ENCODE measurements at regions not wholly inside any gene's neighbourhood (a gene's known extent, or its start where the extent isn't known, plus 50 kb on each side); places are given as distances from the start of the nearest gene placed in this dataset.

GRCh38 chr9:14438232-14439021, 124.5 kb upstream of the NFIB start:
- Histone ChIP-seq H3K36me3 (ENCODE audit: control insufficient read depth, insufficient read depth, low read length) (no peaks in the 10 kb centered on the region), H3K4me3 (ENCODE audit: low read depth in 2 of 2, low read length in 2 of 2) (no peak overlapping the region), H3K4me1 (ENCODE audit: control insufficient read depth, insufficient read depth, low read length) (no peaks in the 10 kb centered on the region), H3K27ac (ENCODE audit: low read length) (no peak overlapping the region), H3K27me3 (ENCODE audit: control insufficient read depth, insufficient read depth, low read length) (no peaks in the 10 kb centered on the region), H3K9me3 (ENCODE audit: control insufficient read depth, insufficient read depth, low read depth, low read length) (no peaks in the 10 kb centered on the region)
- in situ Hi-C loops (cut with HindIII; ENCODE audit: low pct_unique_long_range_greater_than_20kb, low sequenced_read_pairs) (no loop called here), intact Hi-C loops (cut with micrococcal nuclease; ENCODE audit: unreplicated experiment) (no loop called here)
- POLR2A ChIA-PET, result no interaction called here
- TF ChIP-seq TCF7L2 (IDR thresholded peaks at IDR 0.05; ENCODE audit: low read depth, low read length), result no peak
- TF ChIP-seq SIN3A (IDR thresholded peaks at IDR 0.05; ENCODE audit: borderline replicate concordance, insufficient read depth, low read depth, low read length), result no peak
- no peak for TF ChIP-seq POLR2AphosphoS5 (IDR thresholded peaks at IDR 0.05; ENCODE audit: low read depth, low read length)
- TF ChIP-seq, protein P1, sequence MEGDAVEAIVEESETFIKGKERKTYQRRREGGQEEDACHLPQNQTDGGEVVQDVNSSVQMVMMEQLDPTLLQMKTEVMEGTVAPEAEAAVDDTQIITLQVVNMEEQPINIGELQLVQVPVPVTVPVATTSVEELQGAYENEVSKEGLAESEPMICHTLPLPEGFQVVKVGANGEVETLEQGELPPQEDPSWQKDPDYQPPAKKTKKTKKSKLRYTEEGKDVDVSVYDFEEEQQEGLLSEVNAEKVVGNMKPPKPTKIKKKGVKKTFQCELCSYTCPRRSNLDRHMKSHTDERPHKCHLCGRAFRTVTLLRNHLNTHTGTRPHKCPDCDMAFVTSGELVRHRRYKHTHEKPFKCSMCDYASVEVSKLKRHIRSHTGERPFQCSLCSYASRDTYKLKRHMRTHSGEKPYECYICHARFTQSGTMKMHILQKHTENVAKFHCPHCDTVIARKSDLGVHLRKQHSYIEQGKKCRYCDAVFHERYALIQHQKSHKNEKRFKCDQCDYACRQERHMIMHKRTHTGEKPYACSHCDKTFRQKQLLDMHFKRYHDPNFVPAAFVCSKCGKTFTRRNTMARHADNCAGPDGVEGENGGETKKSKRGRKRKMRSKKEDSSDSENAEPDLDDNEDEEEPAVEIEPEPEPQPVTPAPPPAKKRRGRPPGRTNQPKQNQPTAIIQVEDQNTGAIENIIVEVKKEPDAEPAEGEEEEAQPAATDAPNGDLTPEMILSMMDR (IDR thresholded peaks at IDR 0.05), result no peak
- TF ChIP-seq, protein P2, sequence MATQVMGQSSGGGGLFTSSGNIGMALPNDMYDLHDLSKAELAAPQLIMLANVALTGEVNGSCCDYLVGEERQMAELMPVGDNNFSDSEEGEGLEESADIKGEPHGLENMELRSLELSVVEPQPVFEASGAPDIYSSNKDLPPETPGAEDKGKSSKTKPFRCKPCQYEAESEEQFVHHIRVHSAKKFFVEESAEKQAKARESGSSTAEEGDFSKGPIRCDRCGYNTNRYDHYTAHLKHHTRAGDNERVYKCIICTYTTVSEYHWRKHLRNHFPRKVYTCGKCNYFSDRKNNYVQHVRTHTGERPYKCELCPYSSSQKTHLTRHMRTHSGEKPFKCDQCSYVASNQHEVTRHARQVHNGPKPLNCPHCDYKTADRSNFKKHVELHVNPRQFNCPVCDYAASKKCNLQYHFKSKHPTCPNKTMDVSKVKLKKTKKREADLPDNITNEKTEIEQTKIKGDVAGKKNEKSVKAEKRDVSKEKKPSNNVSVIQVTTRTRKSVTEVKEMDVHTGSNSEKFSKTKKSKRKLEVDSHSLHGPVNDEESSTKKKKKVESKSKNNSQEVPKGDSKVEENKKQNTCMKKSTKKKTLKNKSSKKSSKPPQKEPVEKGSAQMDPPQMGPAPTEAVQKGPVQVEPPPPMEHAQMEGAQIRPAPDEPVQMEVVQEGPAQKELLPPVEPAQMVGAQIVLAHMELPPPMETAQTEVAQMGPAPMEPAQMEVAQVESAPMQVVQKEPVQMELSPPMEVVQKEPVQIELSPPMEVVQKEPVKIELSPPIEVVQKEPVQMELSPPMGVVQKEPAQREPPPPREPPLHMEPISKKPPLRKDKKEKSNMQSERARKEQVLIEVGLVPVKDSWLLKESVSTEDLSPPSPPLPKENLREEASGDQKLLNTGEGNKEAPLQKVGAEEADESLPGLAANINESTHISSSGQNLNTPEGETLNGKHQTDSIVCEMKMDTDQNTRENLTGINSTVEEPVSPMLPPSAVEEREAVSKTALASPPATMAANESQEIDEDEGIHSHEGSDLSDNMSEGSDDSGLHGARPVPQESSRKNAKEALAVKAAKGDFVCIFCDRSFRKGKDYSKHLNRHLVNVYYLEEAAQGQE (IDR thresholded peaks at IDR 0.05; ENCODE audit: insufficient read depth in 1 of 2, low read depth in 2 of 2, low read length in 1 of 2), result no peak
- ATAC-seq (no peak), DNase-seq (ENCODE audit: low read depth, low spot score) (no peak)
- CTCF ChIA-PET, result no interaction called here
- BruUV-seq (replicated peaks), result no TSS peak

GRCh38 chr9:14437354-14438231, 123.7 kb upstream of the NFIB start:
- Histone ChIP-seq H3K4me1 (ENCODE audit: control insufficient read depth, insufficient read depth, low read length) (no peaks in the 10 kb centered on the region), H3K9me3 (ENCODE audit: control insufficient read depth, insufficient read depth, low read depth, low read length) (no peaks in the 10 kb centered on the region), H3K27ac (ENCODE audit: low read length) (no peak overlapping the region), H3K36me3 (ENCODE audit: control insufficient read depth, insufficient read depth, low read length) (no peaks in the 10 kb centered on the region), H3K4me3 (ENCODE audit: low read depth in 2 of 2, low read length in 2 of 2) (no peak overlapping the region), H3K27me3 (ENCODE audit: control insufficient read depth, insufficient read depth, low read length) (no peaks in the 10 kb centered on the region)
- DNase-seq (ENCODE audit: low read depth, low spot score) (no peak), ATAC-seq (no peak)
- ChIA-PET POLR2A (no interaction called here), CTCF (no interaction called here)
- no peak for TF ChIP-seq TCF7L2 (IDR thresholded peaks at IDR 0.05; ENCODE audit: low read depth, low read length)
- TF ChIP-seq, protein P1 (IDR thresholded peaks at IDR 0.05), result no peak
- TF ChIP-seq SIN3A (IDR thresholded peaks at IDR 0.05; ENCODE audit: borderline replicate concordance, insufficient read depth, low read depth, low read length), result no peak
- TF ChIP-seq, protein P2 (IDR thresholded peaks at IDR 0.05; ENCODE audit: insufficient read depth in 1 of 2, low read depth in 2 of 2, low read length in 1 of 2), result no peak
- TF ChIP-seq POLR2AphosphoS5 (IDR thresholded peaks at IDR 0.05; ENCODE audit: low read depth, low read length), result no peak
- BruUV-seq (replicated peaks), result no TSS peak
- intact Hi-C loops (cut with micrococcal nuclease; ENCODE audit: unreplicated experiment), result no loop called here
- in situ Hi-C loops (cut with HindIII; ENCODE audit: low pct_unique_long_range_greater_than_20kb, low sequenced_read_pairs), result no loop called here
